Activated CD8-positive, alpha-beta T cell treated with anti-CD3 and anti-CD28 coated beads for 36 hours (primary cell): ENCODE measurements at regions not wholly inside any gene's neighbourhood (a gene's known extent, or its start where the extent isn't known, plus 50 kb on each side); places are given as distances from the start of the nearest gene placed in this dataset.
"Not testable (repeated sequence)": the region's sequence is repeated elsewhere in the genome, so short reads cannot be mapped to it uniquely, and the experiment has no call there.

Experiments used
- ATAC-seq: fragments of 200-7000 bp; cut with Tn5 transposase; one replicate; pipeline ENCODE4 v1.10.0; 2021; ENCODE audit warnings: mild to moderate bottlenecking, moderate library complexity
- CTCF ChIA-PET: fragments of 350-600 bp; sonication (Branson Sonifier 250); formaldehyde crosslinking; loops from one replicate; lab custom pipeline; 2021; ENCODE audit warnings: antibody characterized with exemption; lab: Charles Lee
- POLR2A ChIA-PET: fragments of 350-600 bp; sonication (Branson Sonifier 250); formaldehyde crosslinking; loops from one replicate; lab custom pipeline; 2021; ENCODE audit warnings: antibody characterized with exemption; lab: Charles Lee
- DNase-seq: peaks from one replicate; pipeline ENCODE4 v3.0.0-alpha.2; 2020
- H3K27ac Mint-ChIP-seq: one replicate; pipeline ENCODE4 v1.8.0; 2021; ENCODE audit warnings: mild to moderate bottlenecking, mixed read lengths
- H3K27me3 Mint-ChIP-seq: one replicate; pipeline ENCODE4 v1.8.0; 2021; ENCODE audit warnings: mixed read lengths
- H3K36me3 Mint-ChIP-seq: one replicate; pipeline ENCODE4 v1.8.0; 2021; ENCODE audit warnings: low read depth, mixed read lengths
- H3K4me1 Mint-ChIP-seq: one replicate; pipeline ENCODE4 v1.8.0; 2021; ENCODE audit warnings: low read depth, mixed read lengths
- H3K4me3 Mint-ChIP-seq: one replicate; pipeline ENCODE4 v1.8.0; 2021; ENCODE audit warnings: mild to moderate bottlenecking, moderate library complexity, mixed read lengths
- H3K9me3 Mint-ChIP-seq: one replicate; pipeline ENCODE4 v1.8.0; 2021; ENCODE audit warnings: mixed read lengths
- CTCF ChIP-seq: fragments of 200-600 bp; IDR thresholded peaks from one replicate; pipeline ENCODE4 v1.8.0; 2022; ENCODE audit warnings: antibody characterized with exemption, mild to moderate bottlenecking
- intact Hi-C: fragments of 100-400 bp; cut with micrococcal nuclease; formaldehyde crosslinking; loops from one replicate; pipeline ENCODE4 v1.10.0; 2022

GRCh38 chr14:29410581-29410980 lies 517.1 kb downstream of the PRKD1 start:
- ChIA-PET POLR2A (no interaction called here), CTCF (no interaction called here)
- no peak for ATAC-seq
- intact Hi-C loops, result no loop called here
- Mint-ChIP-seq H3K27me3 (no peaks in the 10 kb centered on the region), H3K9me3 (peaks cover 14% of the 10 kb centered on the region), H3K27ac (no peak overlapping the region), H3K4me1 (no peaks in the 10 kb centered on the region), H3K36me3 (no peaks in the 10 kb centered on the region), H3K4me3 (no peak overlapping the region)
- DNase-seq, result no peak
- TF ChIP-seq CTCF, result no peak

GRCh38 chr14:29414931-29415330 lies 512.7 kb downstream of the PRKD1 start:
- H3K27ac Mint-ChIP-seq, intact Hi-C loops, DNase-seq, H3K9me3 Mint-ChIP-seq, POLR2A ChIA-PET, H3K4me1 Mint-ChIP-seq, ATAC-seq, H3K4me3 Mint-ChIP-seq, CTCF ChIA-PET, H3K36me3 Mint-ChIP-seq, H3K27me3 Mint-ChIP-seq: not testable (repeated sequence)

GRCh38 chr14:29419736-29420135 lies 507.9 kb downstream of the PRKD1 start:
- Mint-ChIP-seq H3K27ac (no peak overlapping the region), H3K36me3 (no peaks in the 10 kb centered on the region), H3K4me1 (no peaks in the 10 kb centered on the region), H3K4me3 (no peak overlapping the region), H3K9me3 (peaks cover 11% of the 10 kb centered on the region), H3K27me3 (no peaks in the 10 kb centered on the region)
- ChIA-PET CTCF (no interaction called here), POLR2A (no interaction called here)
- intact Hi-C loops, result no loop called here
- no peak for TF ChIP-seq CTCF
- DNase-seq, result no peak
- ATAC-seq, result no peak

GRCh38 chr14:29421156-29421728 lies 506.4 kb downstream of the PRKD1 start:
- Mint-ChIP-seq H3K9me3 (peaks cover 11% of the 10 kb centered on the region), H3K4me1 (no peaks in the 10 kb centered on the region), H3K36me3 (no peaks in the 10 kb centered on the region), H3K4me3 (no peak overlapping the region), H3K27ac (no peak overlapping the region), H3K27me3 (no peaks in the 10 kb centered on the region)
- DNase-seq (no peak), ATAC-seq (no peak)
- CTCF ChIA-PET, result no interaction called here
- TF ChIP-seq CTCF, result no peak
- POLR2A ChIA-PET, result no interaction called here
- intact Hi-C loops, result no loop called here

GRCh38 chr14:29425705-29426482 lies 501.8 kb downstream of the PRKD1 start:
- H3K4me3 Mint-ChIP-seq, result no peak overlapping the region
- no peak overlapping the region for H3K27ac Mint-ChIP-seq
- no peak for ATAC-seq
- peaks cover 8% of the 10 kb centered on the region for H3K9me3 Mint-ChIP-seq
- no peaks in the 10 kb centered on the region for H3K4me1 Mint-ChIP-seq
- no peak for DNase-seq
- H3K27me3 Mint-ChIP-seq, result no peaks in the 10 kb centered on the region
- ChIA-PET POLR2A (no interaction called here), CTCF (no interaction called here)
- TF ChIP-seq CTCF, result no peak
- intact Hi-C loops, result no loop called here
- H3K36me3 Mint-ChIP-seq, result no peaks in the 10 kb centered on the region
